ENCODE measurements at regions not wholly inside any gene's neighbourhood (a gene's known extent, or its start where the extent isn't known, plus 50 kb on each side); places are given as distances from the start of the nearest gene placed in this dataset.

DNA sequence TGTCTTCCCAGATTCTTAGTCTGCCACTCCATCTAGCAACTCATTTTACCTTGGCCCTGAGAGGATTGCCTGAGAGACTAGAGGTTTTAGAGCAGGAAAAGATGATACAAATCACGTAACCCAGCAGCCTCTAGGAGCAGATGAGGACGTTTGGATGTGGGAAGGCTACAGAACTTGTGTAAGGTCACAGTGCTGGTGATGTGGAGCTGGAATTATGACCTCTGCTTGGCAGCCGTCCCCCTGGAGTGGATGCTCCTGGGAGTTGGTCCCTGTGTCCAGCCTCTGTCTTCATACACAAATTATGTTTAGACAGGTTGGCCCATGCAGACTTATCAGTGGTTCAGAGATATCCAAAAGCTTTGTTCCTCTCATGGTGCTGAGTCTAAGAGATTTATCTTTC is 499.0 kb downstream of the EBF1 start:
- no peak for DNase-seq (ENCODE audit: low read depth, low spot score)
- H3K27ac Mint-ChIP-seq (ENCODE audit: unreplicated experiment): no peak overlapping the region
- no peaks in the 10 kb centered on the region for H3K27me3 Mint-ChIP-seq (ENCODE audit: low read depth)
- H3K4me1 Mint-ChIP-seq: peaks cover 7% of the 10 kb centered on the region
- H3K4me3 Mint-ChIP-seq: no peak overlapping the region
- no peaks in the 10 kb centered on the region for H3K36me3 Mint-ChIP-seq (ENCODE audit: low read depth)
- peaks cover 4% of the 10 kb centered on the region for H3K9me3 Mint-ChIP-seq
- TF ChIP-seq, protein P1, sequence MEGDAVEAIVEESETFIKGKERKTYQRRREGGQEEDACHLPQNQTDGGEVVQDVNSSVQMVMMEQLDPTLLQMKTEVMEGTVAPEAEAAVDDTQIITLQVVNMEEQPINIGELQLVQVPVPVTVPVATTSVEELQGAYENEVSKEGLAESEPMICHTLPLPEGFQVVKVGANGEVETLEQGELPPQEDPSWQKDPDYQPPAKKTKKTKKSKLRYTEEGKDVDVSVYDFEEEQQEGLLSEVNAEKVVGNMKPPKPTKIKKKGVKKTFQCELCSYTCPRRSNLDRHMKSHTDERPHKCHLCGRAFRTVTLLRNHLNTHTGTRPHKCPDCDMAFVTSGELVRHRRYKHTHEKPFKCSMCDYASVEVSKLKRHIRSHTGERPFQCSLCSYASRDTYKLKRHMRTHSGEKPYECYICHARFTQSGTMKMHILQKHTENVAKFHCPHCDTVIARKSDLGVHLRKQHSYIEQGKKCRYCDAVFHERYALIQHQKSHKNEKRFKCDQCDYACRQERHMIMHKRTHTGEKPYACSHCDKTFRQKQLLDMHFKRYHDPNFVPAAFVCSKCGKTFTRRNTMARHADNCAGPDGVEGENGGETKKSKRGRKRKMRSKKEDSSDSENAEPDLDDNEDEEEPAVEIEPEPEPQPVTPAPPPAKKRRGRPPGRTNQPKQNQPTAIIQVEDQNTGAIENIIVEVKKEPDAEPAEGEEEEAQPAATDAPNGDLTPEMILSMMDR (conservative IDR thresholded peaks at IDR 0.05): no peak

DNA sequence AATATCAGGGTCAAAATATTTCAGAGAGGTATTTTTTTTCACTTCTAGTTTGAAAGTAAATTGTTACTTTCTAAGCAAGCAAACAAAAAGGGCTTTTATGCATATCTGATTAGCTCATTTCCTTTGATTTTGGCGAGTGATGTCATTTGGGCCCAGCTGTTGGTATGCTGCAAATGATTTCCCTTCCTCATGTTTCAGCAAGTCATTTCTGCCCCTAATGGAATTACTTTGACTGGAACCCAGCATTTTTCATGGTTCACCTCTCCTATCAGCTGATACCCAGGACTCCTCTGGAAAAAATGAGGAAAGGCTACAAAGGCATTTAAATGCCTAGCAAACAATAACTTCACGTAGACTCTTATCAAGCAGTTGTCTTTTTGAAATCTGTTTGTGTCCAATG is 500.6 kb downstream of the EBF1 start:
- no peak overlapping the region for H3K4me3 Mint-ChIP-seq
- H3K27ac Mint-ChIP-seq (ENCODE audit: unreplicated experiment): no peak overlapping the region
- no peaks in the 10 kb centered on the region for H3K27me3 Mint-ChIP-seq (ENCODE audit: low read depth)
- TF ChIP-seq, protein P1 (conservative IDR thresholded peaks at IDR 0.05): no peak
- peaks cover 7% of the 10 kb centered on the region for H3K4me1 Mint-ChIP-seq
- H3K36me3 Mint-ChIP-seq (ENCODE audit: low read depth): no peaks in the 10 kb centered on the region
- H3K9me3 Mint-ChIP-seq: peaks cover 4% of the 10 kb centered on the region
- no peak for DNase-seq (ENCODE audit: low read depth, low spot score)

DNA sequence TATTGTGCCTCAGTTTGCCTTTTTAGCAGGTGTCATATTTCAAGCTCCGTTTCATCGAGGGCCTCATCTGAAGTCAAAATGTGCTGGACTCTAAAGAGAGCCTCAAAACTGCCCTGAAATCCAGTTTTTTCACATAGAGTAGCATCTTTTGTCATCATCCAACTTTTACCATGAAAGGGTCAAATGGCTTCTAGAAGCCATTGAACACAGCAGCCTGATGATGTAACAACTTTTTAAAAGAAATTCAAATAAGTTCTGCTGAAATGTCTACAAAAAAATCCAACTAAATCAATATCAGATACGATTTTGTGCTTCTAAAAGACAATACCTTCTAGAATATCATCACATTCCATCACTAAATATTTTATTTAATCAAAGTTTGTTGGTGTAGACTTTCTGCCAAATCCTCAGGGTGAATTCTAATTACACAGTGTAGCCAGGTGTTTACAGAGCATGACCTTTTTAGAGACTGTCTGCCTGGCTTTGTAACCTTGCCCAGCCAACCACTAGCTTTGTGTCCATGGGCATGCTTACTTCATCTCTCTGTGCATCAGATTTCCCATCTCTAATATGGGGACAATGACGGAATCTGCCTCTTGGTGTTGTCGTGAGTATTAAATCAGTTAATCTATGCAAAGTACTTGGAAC is 505.0 kb downstream of the EBF1 start:
- Mint-ChIP-seq H3K27me3 (ENCODE audit: low read depth) (no peaks in the 10 kb centered on the region), H3K4me3 (no peak overlapping the region), H3K4me1 (peaks cover 24% of the 10 kb centered on the region), H3K27ac (ENCODE audit: unreplicated experiment) (no peak overlapping the region), H3K9me3 (peaks cover 4% of the 10 kb centered on the region), H3K36me3 (ENCODE audit: low read depth) (no peaks in the 10 kb centered on the region)
- TF ChIP-seq, protein P1 (conservative IDR thresholded peaks at IDR 0.05): no peak
- DNase-seq (ENCODE audit: low read depth, low spot score): no peak

DNA sequence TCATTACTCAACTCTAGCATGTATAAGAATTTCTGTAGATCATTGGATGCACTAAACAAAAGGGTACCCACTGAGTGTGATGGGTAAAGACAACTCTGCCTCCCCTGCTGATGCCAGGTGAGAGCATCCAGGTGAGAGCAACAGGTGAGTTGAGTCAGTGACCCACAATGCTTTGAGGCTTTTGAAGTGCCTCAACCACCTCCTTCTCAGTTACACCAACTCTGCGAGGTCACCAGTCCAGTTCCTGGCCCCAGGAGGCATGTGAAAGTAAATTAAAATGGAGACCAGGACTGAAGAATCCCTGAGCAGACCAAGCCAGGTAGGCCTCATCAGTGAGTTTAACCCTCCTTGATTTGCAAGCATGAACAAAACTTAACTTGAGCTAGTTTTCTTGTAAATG is 505.8 kb downstream of the EBF1 start:
- TF ChIP-seq, protein P1 (conservative IDR thresholded peaks at IDR 0.05): no peak
- no peak overlapping the region for H3K4me3 Mint-ChIP-seq
- H3K27ac Mint-ChIP-seq (ENCODE audit: unreplicated experiment): no peak overlapping the region
- no peaks in the 10 kb centered on the region for H3K36me3 Mint-ChIP-seq (ENCODE audit: low read depth)
- H3K9me3 Mint-ChIP-seq: peaks cover 4% of the 10 kb centered on the region
- H3K27me3 Mint-ChIP-seq (ENCODE audit: low read depth): no peaks in the 10 kb centered on the region
- DNase-seq (ENCODE audit: low read depth, low spot score): no peak
- H3K4me1 Mint-ChIP-seq: peaks cover 20% of the 10 kb centered on the region

DNA sequence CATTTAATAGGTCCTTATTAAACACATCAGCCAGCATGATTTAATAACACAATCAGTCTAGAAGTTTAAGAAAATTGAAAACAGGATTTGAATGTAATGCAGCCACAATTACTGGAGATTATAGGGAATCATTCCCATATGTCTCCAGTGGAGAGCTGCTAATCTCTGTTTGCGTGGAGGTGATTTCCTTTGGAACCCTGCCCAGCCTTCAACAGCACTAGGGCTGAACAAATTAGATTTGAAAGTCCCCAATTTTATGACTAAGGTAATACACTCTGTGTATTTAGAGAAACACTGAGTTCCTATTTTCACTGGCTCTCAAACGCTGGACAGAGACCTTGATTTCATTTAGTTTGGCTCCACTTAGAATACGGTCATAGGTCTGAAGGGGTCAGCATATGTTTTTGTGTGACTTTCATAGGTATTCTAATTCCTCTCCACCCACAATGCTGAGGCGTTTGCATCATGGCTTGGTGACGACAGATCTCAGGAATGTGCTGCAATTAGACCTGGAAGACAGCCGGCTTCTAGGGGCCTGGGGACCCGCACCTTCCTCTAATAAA is 508.3 kb downstream of the EBF1 start:
- Mint-ChIP-seq H3K9me3 (peaks cover 3% of the 10 kb centered on the region), H3K4me1 (peaks cover 16% of the 10 kb centered on the region), H3K36me3 (ENCODE audit: low read depth) (no peaks in the 10 kb centered on the region), H3K4me3 (no peak overlapping the region), H3K27me3 (ENCODE audit: low read depth) (no peaks in the 10 kb centered on the region), H3K27ac (ENCODE audit: unreplicated experiment) (no peak overlapping the region)
- DNase-seq (ENCODE audit: low read depth, low spot score): no peak
- TF ChIP-seq, protein P1 (conservative IDR thresholded peaks at IDR 0.05): no peak

Measured in neural crest cell (in vitro differentiated cells).